Osteoblast (primary cell): ENCODE measurements at regions not wholly inside any gene's neighbourhood (a gene's known extent, or its start where the extent isn't known, plus 50 kb on each side); places are given as distances from the start of the nearest gene placed in this dataset.
"Not testable (repeated sequence)": the region's sequence is repeated elsewhere in the genome, so short reads cannot be mapped to it uniquely, and the experiment has no call there.

ENCODE experiments used
- DNase-seq: peaks from one replicate; pipeline ENCODE4 v3.0.0; 2011; ENCODE audit warnings: low spot score, mixed read lengths; ENCODE audit not compliant: insufficient read length; ENCODE audit errors: missing footprints
- H2AFZ ChIP-seq: 2 replicates; pipeline ENCODE4 v1.6.0; 2011; ENCODE audit warnings: mild to moderate bottlenecking, low read length
- H3K27ac ChIP-seq: 2 replicates; pipeline ENCODE4 v1.5.1; 2011; ENCODE audit warnings: mild to moderate bottlenecking, low read depth, low read length, moderate library complexity
- H3K27me3 ChIP-seq: 2 replicates; pipeline ENCODE4 v1.6.0; 2012; ENCODE audit warnings: mild to moderate bottlenecking, control low read depth, inconsistent platforms, low read length, moderate library complexity; ENCODE audit not compliant: insufficient read depth
- H3K36me3 ChIP-seq: 2 replicates; pipeline ENCODE4 v1.5.1; 2011; ENCODE audit warnings: mild to moderate bottlenecking, low read length, control low read depth, moderate library complexity; ENCODE audit not compliant: insufficient read depth
- H3K4me1 ChIP-seq: 2 replicates; pipeline ENCODE4 v1.5.1; 2011; ENCODE audit warnings: mild to moderate bottlenecking, low read length, control low read depth, moderate library complexity; ENCODE audit not compliant: insufficient read depth
- H3K4me2 ChIP-seq: 2 replicates; pipeline ENCODE4 v1.6.0; 2011; ENCODE audit warnings: mild to moderate bottlenecking, low read length; ENCODE audit not compliant: insufficient read depth
- H3K4me3 ChIP-seq: fragments of 200-600 bp; sonication (generic); 3 replicates; pipeline ENCODE4 v1.5.1; 2012; ENCODE audit warnings: mild to moderate bottlenecking, low read length, inconsistent platforms; ENCODE audit not compliant: insufficient read depth
- H3K79me2 ChIP-seq: 2 replicates; pipeline ENCODE4 v1.6.0; 2012; ENCODE audit warnings: mild to moderate bottlenecking, low read length, control low read depth, inconsistent platforms; ENCODE audit not compliant: insufficient read depth
- H3K9me3 ChIP-seq: 2 replicates; pipeline ENCODE4 v1.5.1; 2011; ENCODE audit warnings: low read depth, low read length, control low read depth
- H4K20me1 ChIP-seq: 2 replicates; pipeline ENCODE4 v1.6.0; 2012; ENCODE audit warnings: mild to moderate bottlenecking, low read length, control low read depth; ENCODE audit not compliant: insufficient read depth
- CTCF ChIP-seq: IDR thresholded peaks from 2 replicates; pipeline ENCODE4 v1.5.1; 2011; ENCODE audit warnings: mild to moderate bottlenecking, low read depth, low read length, moderate library complexity; ENCODE audit errors: extremely low read depth

- no peak overlapping the region for H2AFZ ChIP-seq
- H3K4me1 ChIP-seq: no peaks in the 10 kb centered on the region
- H3K4me2 ChIP-seq: no peak overlapping the region
- no peaks in the 10 kb centered on the region for H3K79me2 ChIP-seq
- no peaks in the 10 kb centered on the region for H3K36me3 ChIP-seq
- DNase-seq: peak; percentile 64
- H3K9me3 ChIP-seq: no peaks in the 10 kb centered on the region
- no peaks in the 10 kb centered on the region for H3K27me3 ChIP-seq
- no peak for TF ChIP-seq CTCF
- no peak overlapping the region for H3K27ac ChIP-seq
- no peaks in the 10 kb centered on the region for H4K20me1 ChIP-seq
- H3K4me3 ChIP-seq: no peak overlapping the region
Observed at GRCh38 chr20:60101201-60101890, 143.1 kb downstream of the CDH26 start.

GRCh38 chr20:60101891-60102281 is 143.7 kb downstream of the CDH26 start:
- Histone ChIP-seq H4K20me1 (no peaks in the 10 kb centered on the region), H3K79me2 (no peaks in the 10 kb centered on the region), H3K9me3 (no peaks in the 10 kb centered on the region), H3K4me1 (no peaks in the 10 kb centered on the region), H3K27ac (no peak overlapping the region), H3K36me3 (no peaks in the 10 kb centered on the region), H3K4me3 (no peak overlapping the region), H3K4me2 (no peak overlapping the region), H2AFZ (no peak overlapping the region), H3K27me3 (no peaks in the 10 kb centered on the region)
- DNase-seq: no peak
- TF ChIP-seq CTCF: no peak

GRCh38 chr20:60102665-60103210 is 144.5 kb downstream of the CDH26 start:
- Histone ChIP-seq H2AFZ (no peak overlapping the region), H4K20me1 (no peaks in the 10 kb centered on the region), H3K9me3 (no peaks in the 10 kb centered on the region), H3K79me2 (no peaks in the 10 kb centered on the region), H3K4me3 (no peak overlapping the region), H3K27ac (no peak overlapping the region), H3K36me3 (no peaks in the 10 kb centered on the region), H3K4me1 (no peaks in the 10 kb centered on the region), H3K27me3 (no peaks in the 10 kb centered on the region), H3K4me2 (no peak overlapping the region)
- TF ChIP-seq CTCF: no peak
- peak; percentile 47 for DNase-seq

- H2AFZ ChIP-seq: no peak overlapping the region
- H3K9me3 ChIP-seq: no peaks in the 10 kb centered on the region
- H4K20me1 ChIP-seq: no peaks in the 10 kb centered on the region
- TF ChIP-seq CTCF: no peak
- H3K36me3 ChIP-seq: no peaks in the 10 kb centered on the region
- no peaks in the 10 kb centered on the region for H3K4me1 ChIP-seq
- peak; percentile 71 for DNase-seq
- H3K4me2 ChIP-seq: no peak overlapping the region
- H3K79me2 ChIP-seq: no peaks in the 10 kb centered on the region
- H3K4me3 ChIP-seq: no peak overlapping the region
- H3K27ac ChIP-seq: no peak overlapping the region
- no peaks in the 10 kb centered on the region for H3K27me3 ChIP-seq
Observed at GRCh38 chr20:60104993-60105803, 147.0 kb downstream of the CDH26 start.

GRCh38 chr20:60106186-60106585 is 148.0 kb downstream of the CDH26 start:
- not testable (repeated sequence) for H4K20me1 ChIP-seq, H3K4me2 ChIP-seq, H3K4me3 ChIP-seq, H3K27me3 ChIP-seq, H2AFZ ChIP-seq, H3K4me1 ChIP-seq, H3K79me2 ChIP-seq, H3K27ac ChIP-seq, H3K9me3 ChIP-seq, DNase-seq, H3K36me3 ChIP-seq
